ENCODE measurements at regions not wholly inside any gene's neighbourhood (a gene's known extent, or its start where the extent isn't known, plus 50 kb on each side); places are given as distances from the start of the nearest gene placed in this dataset.

GRCh38 chr3:182094321-182094720, 382.6 kb downstream of the SOX2 start:
- intact Hi-C loops (cut with micrococcal nuclease; ENCODE audit: unreplicated experiment), result no loop called here
- TF ChIP-seq POLR2AphosphoS5 (IDR thresholded peaks at IDR 0.05; ENCODE audit: low read depth, low read length), result no peak
- Histone ChIP-seq H3K27me3 (ENCODE audit: control insufficient read depth, insufficient read depth, low read length) (no peaks in the 10 kb centered on the region), H3K4me3 (ENCODE audit: low read depth in 2 of 2, low read length in 2 of 2) (no peak overlapping the region), H3K36me3 (ENCODE audit: control insufficient read depth, insufficient read depth, low read length) (no peaks in the 10 kb centered on the region), H3K9me3 (ENCODE audit: control insufficient read depth, insufficient read depth, low read depth, low read length) (no peaks in the 10 kb centered on the region), H3K4me1 (ENCODE audit: control insufficient read depth, insufficient read depth, low read length) (no peaks in the 10 kb centered on the region), H3K27ac (ENCODE audit: low read length) (no peak overlapping the region)
- DNase-seq (ENCODE audit: low read depth, low spot score), result no peak
- CTCF ChIA-PET, result no interaction called here
- no TSS peak for BruUV-seq (replicated peaks)
- no peak for ATAC-seq
- in situ Hi-C loops (cut with HindIII; ENCODE audit: low pct_unique_long_range_greater_than_20kb, low sequenced_read_pairs), result no loop called here
- POLR2A ChIA-PET, result no interaction called here

- ChIA-PET CTCF (no interaction called here), POLR2A (no interaction called here)
- in situ Hi-C loops (cut with HindIII; ENCODE audit: low pct_unique_long_range_greater_than_20kb, low sequenced_read_pairs), result no loop called here
- no TSS peak for BruUV-seq (replicated peaks)
- Histone ChIP-seq H3K9me3 (ENCODE audit: control insufficient read depth, insufficient read depth, low read depth, low read length) (no peaks in the 10 kb centered on the region), H3K36me3 (ENCODE audit: control insufficient read depth, insufficient read depth, low read length) (no peaks in the 10 kb centered on the region), H3K27me3 (ENCODE audit: control insufficient read depth, insufficient read depth, low read length) (no peaks in the 10 kb centered on the region), H3K4me1 (ENCODE audit: control insufficient read depth, insufficient read depth, low read length) (no peaks in the 10 kb centered on the region), H3K4me3 (ENCODE audit: low read depth in 2 of 2, low read length in 2 of 2) (no peak overlapping the region), H3K27ac (ENCODE audit: low read length) (no peak overlapping the region)
- no peak for DNase-seq (ENCODE audit: low read depth, low spot score)
- TF ChIP-seq CTCF (IDR thresholded peaks at IDR 0.05) (no peak), REST (IDR thresholded peaks at IDR 0.05; ENCODE audit: insufficient read depth in 1 of 2, low read depth in 2 of 2, low read length in 1 of 2) (no peak), POLR2AphosphoS5 (IDR thresholded peaks at IDR 0.05; ENCODE audit: low read depth, low read length) (no peak), TCF7L2 (IDR thresholded peaks at IDR 0.05; ENCODE audit: low read depth, low read length) (no peak), SIN3A (IDR thresholded peaks at IDR 0.05; ENCODE audit: borderline replicate concordance, insufficient read depth, low read depth, low read length) (no peak)
- no peak for ATAC-seq
- intact Hi-C loops (cut with micrococcal nuclease; ENCODE audit: unreplicated experiment), result no loop called here
These were observed 393.2 kb downstream of the SOX2 start for GRCh38 chr3:182104881-182105280.

GRCh38 chr3:182105875-182106274, 394.1 kb downstream of the SOX2 start:
- no peaks in the 10 kb centered on the region for H3K9me3 ChIP-seq (ENCODE audit: control insufficient read depth, insufficient read depth, low read depth, low read length)
- CTCF ChIA-PET, result no interaction called here

More at GRCh38 chr3:182105875-182106274, 394.1 kb downstream of the SOX2 start:
- Histone ChIP-seq H3K36me3 (ENCODE audit: control insufficient read depth, insufficient read depth, low read length) (no peaks in the 10 kb centered on the region), H3K27ac (ENCODE audit: low read length) (no peak overlapping the region), H3K27me3 (ENCODE audit: control insufficient read depth, insufficient read depth, low read length) (no peaks in the 10 kb centered on the region), H3K4me1 (ENCODE audit: control insufficient read depth, insufficient read depth, low read length) (no peaks in the 10 kb centered on the region), H3K4me3 (ENCODE audit: low read depth in 2 of 2, low read length in 2 of 2) (no peak overlapping the region)
- ATAC-seq, result no peak
- no peak for DNase-seq (ENCODE audit: low read depth, low spot score)
- TF ChIP-seq SIN3A (IDR thresholded peaks at IDR 0.05; ENCODE audit: borderline replicate concordance, insufficient read depth, low read depth, low read length) (no peak), CTCF (IDR thresholded peaks at IDR 0.05) (no peak), POLR2AphosphoS5 (IDR thresholded peaks at IDR 0.05; ENCODE audit: low read depth, low read length) (no peak), TCF7L2 (IDR thresholded peaks at IDR 0.05; ENCODE audit: low read depth, low read length) (no peak)
- intact Hi-C loops (cut with micrococcal nuclease; ENCODE audit: unreplicated experiment) (no loop called here), in situ Hi-C loops (cut with HindIII; ENCODE audit: low pct_unique_long_range_greater_than_20kb, low sequenced_read_pairs) (no loop called here)
- POLR2A ChIA-PET, result no interaction called here
- BruUV-seq (replicated peaks), result no TSS peak

All from Panc1 (cell line).